ENCODE measurements at regions not wholly inside any gene's neighbourhood (a gene's known extent, or its start where the extent isn't known, plus 50 kb on each side); places are given as distances from the start of the nearest gene placed in this dataset.

GRCh38 chr13:76556627-76557026 lies 329.6 kb downstream of the KCTD12 start:
- TF ChIP-seq POLR2A (IDR thresholded peaks at IDR 0.05; ENCODE audit: control extremely low read depth in 1 of 2, low read depth in 2 of 2, low read length in 2 of 2) (no peak), TAF1 (IDR thresholded peaks at IDR 0.05; ENCODE audit: low read depth, low read length) (no peak), CTCF (IDR thresholded peaks at IDR 0.05; ENCODE audit: control extremely low read depth in 1 of 3, insufficient read depth in 1 of 3, low read depth in 1 of 3, low read length in 3 of 3) (no peak), CHD2 (IDR thresholded peaks at IDR 0.05; ENCODE audit: low read length) (no peak), SUZ12 (IDR thresholded peaks at IDR 0.05; ENCODE audit: low read length) (no peak), POLR2AphosphoS5 (IDR thresholded peaks at IDR 0.05; ENCODE audit: low read depth, low read length) (no peak), CEBPB (IDR thresholded peaks at IDR 0.05; ENCODE audit: low read depth, low read length) (no peak), EZH2 (IDR thresholded peaks at IDR 0.05; ENCODE audit: low read depth, low read length, severe bottlenecking) (no peak), NRF1 (IDR thresholded peaks at IDR 0.05; ENCODE audit: low read depth, low read length) (no peak), EP300 (IDR thresholded peaks at IDR 0.05; ENCODE audit: borderline replicate concordance in 1 of 2, low read depth in 2 of 2, low read length in 2 of 2) (no peak), MAX (IDR thresholded peaks at IDR 0.05) (no peak), FOSL1 (IDR thresholded peaks at IDR 0.05; ENCODE audit: insufficient read depth, low read depth, low read length) (no peak)

Data from H1 (cell line).